T-helper 1 cell treated with Interleukin-12 subunit alpha and Interleukin-12 subunit beta and Interleukin-4 antibody, amounts not matched to agents 30 μg/mL and 1 μg/mL, for 36 hours (primary cell): ENCODE measurements at regions not wholly inside any gene's neighbourhood (a gene's known extent, or its start where the extent isn't known, plus 50 kb on each side); places are given as distances from the start of the nearest gene placed in this dataset.

Experiments used
- H3K27ac Mint-ChIP-seq: one replicate; pipeline ENCODE4 v1.8.0; 2021; ENCODE audit warnings: mild to moderate bottlenecking, mixed read lengths
- H3K27me3 Mint-ChIP-seq: one replicate; pipeline ENCODE4 v1.8.0; 2021; ENCODE audit warnings: low read depth, mixed read lengths
- H3K36me3 Mint-ChIP-seq: one replicate; pipeline ENCODE4 v1.8.0; 2021; ENCODE audit warnings: low read depth, mixed read lengths
- H3K4me1 Mint-ChIP-seq: one replicate; pipeline ENCODE4 v1.8.0; 2021; ENCODE audit warnings: low read depth, mixed read lengths
- H3K4me3 Mint-ChIP-seq: one replicate; pipeline ENCODE4 v1.8.0; 2021; ENCODE audit warnings: mild to moderate bottlenecking, moderate library complexity, mixed read lengths
- H3K9me3 Mint-ChIP-seq: one replicate; pipeline ENCODE4 v1.8.0; 2021; ENCODE audit warnings: mixed read lengths

DNA sequence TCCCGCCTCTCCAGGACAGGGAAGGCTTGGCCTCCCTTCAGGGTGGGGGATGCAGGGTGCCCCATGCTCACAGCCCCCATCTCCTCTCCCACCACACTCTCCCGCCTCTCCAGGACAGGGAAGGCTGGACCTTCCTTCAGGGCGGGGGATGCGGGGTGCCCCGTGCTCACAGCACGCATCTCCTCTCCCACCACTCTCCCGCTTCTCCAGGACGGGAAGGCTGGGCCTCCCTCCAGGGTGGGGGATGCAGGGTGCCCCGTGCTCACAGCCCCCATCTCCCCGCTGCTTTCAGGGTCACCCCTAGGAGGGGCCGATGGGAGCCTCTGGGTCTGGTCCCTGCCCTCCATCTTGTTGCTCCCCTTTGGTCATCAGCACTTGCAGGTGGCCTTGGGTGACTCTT lies 348.0 kb downstream of the CTTN start:
- H3K27ac Mint-ChIP-seq, result no peak overlapping the region
- peaks cover 32% of the 10 kb centered on the region for H3K9me3 Mint-ChIP-seq
- H3K4me1 Mint-ChIP-seq, result no peaks in the 10 kb centered on the region
- H3K36me3 Mint-ChIP-seq, result no peaks in the 10 kb centered on the region
- no peaks in the 10 kb centered on the region for H3K27me3 Mint-ChIP-seq
- H3K4me3 Mint-ChIP-seq, result no peak overlapping the region

DNA sequence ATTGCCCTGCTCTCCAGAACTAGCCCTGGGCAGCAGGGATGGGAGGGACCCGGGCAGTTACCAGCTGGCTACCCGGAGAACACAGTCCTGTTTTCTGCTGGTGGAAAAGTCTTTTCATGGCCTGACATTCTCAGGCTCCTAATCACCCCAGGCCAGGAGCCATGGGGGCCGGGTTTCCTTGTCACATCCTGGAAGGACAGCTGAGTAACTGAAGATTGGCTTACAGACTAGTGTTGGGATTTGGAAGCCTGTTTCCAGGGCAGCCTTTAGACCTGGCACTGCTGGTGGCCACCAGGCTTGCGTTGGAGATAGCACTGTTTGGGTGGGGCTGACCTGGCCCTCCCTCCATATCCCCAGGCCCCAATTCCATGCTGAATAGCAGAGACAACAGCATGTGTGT lies 349.0 kb downstream of the CTTN start:
- Mint-ChIP-seq H3K4me3 (no peak overlapping the region), H3K27ac (no peak overlapping the region), H3K27me3 (no peaks in the 10 kb centered on the region)

DNA sequence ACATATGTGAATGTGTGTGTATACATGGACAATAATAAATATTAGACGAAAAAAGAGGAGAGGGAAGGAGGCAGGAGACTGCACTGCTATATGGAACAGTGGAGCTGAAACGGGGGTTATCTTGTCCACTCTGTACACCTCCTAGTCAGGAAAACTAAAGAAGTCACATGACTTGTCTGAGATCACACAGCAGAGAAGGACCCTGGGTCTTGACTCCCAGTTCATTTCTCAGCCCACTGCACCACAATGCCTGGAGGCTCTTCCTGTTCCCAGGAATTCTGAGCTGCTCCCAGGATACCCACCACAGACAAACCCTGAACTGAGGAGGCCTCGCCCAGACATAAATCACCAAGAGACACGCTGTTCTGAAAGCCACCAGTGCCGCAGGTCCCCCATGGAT lies 349.6 kb downstream of the CTTN start:
- H3K27ac Mint-ChIP-seq, result no peak overlapping the region
- peaks cover 36% of the 10 kb centered on the region for H3K9me3 Mint-ChIP-seq
- no peaks in the 10 kb centered on the region for H3K36me3 Mint-ChIP-seq
- no peak overlapping the region for H3K4me3 Mint-ChIP-seq
- H3K27me3 Mint-ChIP-seq, result no peaks in the 10 kb centered on the region
- no peaks in the 10 kb centered on the region for H3K4me1 Mint-ChIP-seq

More for the DNA sequence above, 349.0 kb downstream of the CTTN start:
- no peaks in the 10 kb centered on the region for H3K36me3 Mint-ChIP-seq
- peaks cover 36% of the 10 kb centered on the region for H3K9me3 Mint-ChIP-seq
- H3K4me1 Mint-ChIP-seq, result no peaks in the 10 kb centered on the region

DNA sequence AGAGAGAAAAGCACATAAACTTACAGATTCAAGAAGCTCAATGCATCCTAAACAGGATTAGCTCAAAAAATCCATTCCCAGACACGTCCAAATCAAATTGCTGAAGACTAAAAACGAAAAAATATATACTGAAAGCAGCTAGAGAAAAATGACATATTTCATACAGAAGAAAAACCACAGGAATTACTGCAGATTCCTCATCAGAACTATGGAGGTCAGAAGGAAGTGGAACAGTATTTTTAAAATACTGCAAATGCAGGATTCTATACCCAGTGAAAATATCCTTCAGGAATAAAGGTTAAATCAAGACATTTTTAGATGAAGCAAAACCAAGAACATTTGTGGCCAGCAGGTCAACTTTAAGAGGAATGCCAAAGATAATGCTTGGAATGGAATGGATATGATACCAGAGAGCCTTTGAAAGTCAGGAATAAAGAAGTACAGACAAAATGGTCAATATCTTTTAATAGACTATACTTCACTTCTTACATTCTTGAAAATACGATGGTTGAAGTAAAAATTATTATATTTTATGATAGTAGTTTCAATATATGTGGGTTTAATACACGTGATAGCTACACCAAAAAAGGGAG lies 352.9 kb downstream of the CTTN start:
- Mint-ChIP-seq H3K9me3 (peaks cover 36% of the 10 kb centered on the region), H3K27ac (no peak overlapping the region), H3K4me3 (no peak overlapping the region), H3K36me3 (no peaks in the 10 kb centered on the region), H3K27me3 (no peaks in the 10 kb centered on the region), H3K4me1 (no peaks in the 10 kb centered on the region)

DNA sequence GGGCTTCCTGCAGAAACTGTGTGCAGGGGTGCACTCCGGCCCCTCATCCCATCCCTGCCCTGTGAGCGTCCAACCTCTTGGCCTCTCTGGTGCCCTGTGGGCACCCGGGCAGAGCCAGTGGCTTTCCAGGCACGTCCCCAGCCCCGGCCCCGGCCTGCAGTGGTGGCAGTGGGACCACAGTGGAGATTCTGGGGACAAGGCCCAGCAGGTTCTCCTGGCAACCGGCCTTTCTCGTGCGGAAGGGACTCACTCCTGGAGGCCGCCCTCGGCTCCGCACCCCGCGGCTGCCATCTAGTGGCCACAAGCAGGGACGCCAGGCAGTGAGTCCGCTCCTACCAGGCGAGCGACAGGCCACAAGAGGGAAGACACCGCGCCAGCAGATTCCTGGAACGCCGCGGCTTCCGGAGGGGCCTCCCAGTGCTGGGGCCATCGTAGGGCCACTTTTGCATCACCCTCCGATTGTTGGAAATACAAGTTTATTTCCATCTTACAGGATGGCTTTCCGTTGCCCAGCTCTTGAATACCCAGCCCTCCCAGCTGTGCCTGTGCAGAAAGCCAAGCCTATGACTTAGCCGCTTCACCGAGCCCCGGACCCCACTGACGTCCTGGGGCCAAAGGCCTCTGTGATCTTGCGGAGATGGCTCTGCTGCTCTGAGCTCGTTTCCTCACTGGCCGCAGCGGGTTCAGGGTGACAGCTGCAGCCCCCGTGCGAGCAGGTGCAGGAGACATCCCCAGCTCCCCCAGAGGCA lies 357.3 kb downstream of the CTTN start:
- Mint-ChIP-seq H3K27me3 (no peaks in the 10 kb centered on the region), H3K4me3 (no peak overlapping the region), H3K9me3 (peaks cover 11% of the 10 kb centered on the region), H3K4me1 (no peaks in the 10 kb centered on the region), H3K27ac (no peak overlapping the region), H3K36me3 (no peaks in the 10 kb centered on the region)

DNA sequence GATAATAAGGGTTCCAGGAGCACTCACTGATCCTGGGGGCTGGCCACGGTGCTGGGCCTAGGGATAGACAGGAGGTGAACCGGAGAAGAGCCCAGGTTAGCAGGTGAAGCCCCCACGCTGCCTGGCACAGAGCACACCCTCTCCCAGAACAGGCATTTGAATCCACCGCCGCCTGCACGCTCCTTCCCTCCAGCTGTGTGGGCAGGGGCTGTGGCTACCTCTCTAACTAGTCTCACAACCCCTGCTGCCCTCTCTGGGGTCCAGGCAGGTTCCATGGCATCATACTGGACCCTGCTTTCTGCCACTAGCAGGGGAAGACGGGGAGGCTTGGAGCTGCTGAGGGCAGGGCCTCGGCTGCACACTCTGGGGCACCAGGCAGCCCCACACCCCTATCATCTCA lies 358.0 kb downstream of the CTTN start:
- H3K4me3 Mint-ChIP-seq, result no peak overlapping the region
- no peak overlapping the region for H3K27ac Mint-ChIP-seq
- no peaks in the 10 kb centered on the region for H3K27me3 Mint-ChIP-seq
- no peaks in the 10 kb centered on the region for H3K36me3 Mint-ChIP-seq
- no peaks in the 10 kb centered on the region for H3K4me1 Mint-ChIP-seq
- peaks cover 4% of the 10 kb centered on the region for H3K9me3 Mint-ChIP-seq

DNA sequence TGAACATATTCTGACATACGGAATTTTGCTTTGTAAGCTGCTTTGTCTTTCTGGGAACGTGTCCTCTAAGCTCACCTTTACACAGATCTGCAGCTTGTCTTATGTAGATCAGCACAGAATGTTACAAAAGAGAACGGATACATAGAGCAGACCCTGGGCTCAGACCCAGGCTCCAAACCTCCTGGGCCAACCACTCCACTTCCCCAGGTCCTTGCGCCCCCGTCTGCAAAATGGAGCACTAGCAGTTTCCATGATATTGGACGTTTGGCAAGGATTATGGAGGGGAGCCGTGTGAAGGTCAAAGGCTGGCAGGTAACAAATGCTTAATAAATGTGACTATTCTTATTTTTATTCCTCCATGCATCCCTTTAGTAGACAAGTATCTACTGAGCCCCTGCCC lies 358.4 kb downstream of the CTTN start:
- Mint-ChIP-seq H3K27ac (no peak overlapping the region), H3K4me1 (no peaks in the 10 kb centered on the region), H3K4me3 (no peak overlapping the region), H3K36me3 (no peaks in the 10 kb centered on the region), H3K27me3 (no peaks in the 10 kb centered on the region), H3K9me3 (peaks cover 4% of the 10 kb centered on the region)

DNA sequence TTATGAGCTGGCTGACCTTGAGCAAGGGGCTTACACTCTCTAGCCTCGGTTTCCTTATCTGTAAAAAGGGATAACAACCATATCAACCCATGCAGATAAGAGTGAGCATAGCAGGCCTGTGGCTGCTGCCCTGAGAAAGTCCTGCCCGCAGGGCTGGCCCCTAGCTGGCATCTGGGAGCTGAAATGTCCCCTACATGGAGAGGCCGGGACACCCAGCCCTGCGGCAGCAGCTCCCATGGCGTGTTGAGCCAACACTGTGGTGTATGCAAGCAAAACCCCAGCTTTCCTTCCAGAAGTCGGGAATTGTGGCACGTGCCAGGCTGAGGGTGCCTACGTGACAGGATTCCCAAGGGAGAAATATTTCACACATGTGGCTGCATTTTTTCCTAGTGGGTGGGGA lies 358.9 kb downstream of the CTTN start:
- H3K36me3 Mint-ChIP-seq, result no peaks in the 10 kb centered on the region
- no peaks in the 10 kb centered on the region for H3K4me1 Mint-ChIP-seq
- no peak overlapping the region for H3K4me3 Mint-ChIP-seq
- H3K9me3 Mint-ChIP-seq, result no peaks in the 10 kb centered on the region
- H3K27ac Mint-ChIP-seq, result no peak overlapping the region
- H3K27me3 Mint-ChIP-seq, result no peaks in the 10 kb centered on the region

DNA sequence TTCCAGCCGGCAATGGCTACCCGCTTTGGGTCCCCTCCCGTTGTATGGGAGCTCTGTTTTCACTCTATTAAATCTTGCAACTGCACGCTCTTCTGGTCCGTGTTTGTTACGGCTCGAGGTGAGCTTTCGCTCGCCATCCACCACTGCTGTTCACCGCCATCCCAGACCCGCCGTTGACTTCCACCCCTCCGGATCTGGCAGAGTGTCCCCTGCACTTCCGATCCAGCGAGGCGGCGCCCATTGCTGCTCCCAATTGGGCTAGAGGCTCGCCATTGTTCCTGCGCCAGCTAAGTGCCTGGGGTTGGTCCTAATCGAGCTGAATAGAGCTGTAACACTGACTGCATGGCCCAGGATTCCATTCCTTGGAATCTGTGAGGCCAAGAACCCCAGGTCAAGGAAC lies 359.9 kb downstream of the CTTN start:
- no peak overlapping the region for H3K27ac Mint-ChIP-seq
- H3K9me3 Mint-ChIP-seq, result no peaks in the 10 kb centered on the region
- H3K36me3 Mint-ChIP-seq, result no peaks in the 10 kb centered on the region
- H3K4me3 Mint-ChIP-seq, result no peak overlapping the region
- no peaks in the 10 kb centered on the region for H3K27me3 Mint-ChIP-seq
- H3K4me1 Mint-ChIP-seq, result no peaks in the 10 kb centered on the region

DNA sequence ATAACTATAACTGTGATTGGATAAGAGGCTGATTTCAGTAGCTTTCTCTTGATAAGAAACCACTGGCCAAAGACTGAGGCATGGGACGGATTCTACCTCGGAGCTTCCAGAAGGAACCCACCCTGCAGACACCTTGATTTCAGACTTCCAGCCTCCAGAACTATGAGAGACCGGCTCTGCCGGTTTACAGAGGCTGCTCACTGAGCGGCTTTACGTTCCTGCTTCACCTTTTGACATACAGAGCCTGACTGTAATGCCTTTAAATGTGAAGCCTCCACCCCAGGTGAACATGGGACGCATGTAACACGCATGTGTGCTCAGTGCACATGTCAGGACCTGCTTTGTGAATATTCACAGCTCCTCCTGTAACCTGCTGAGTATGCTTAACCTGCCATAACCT lies 361.5 kb downstream of the CTTN start:
- no peaks in the 10 kb centered on the region for H3K36me3 Mint-ChIP-seq
- H3K4me3 Mint-ChIP-seq, result no peak overlapping the region
- H3K27ac Mint-ChIP-seq, result no peak overlapping the region
- H3K27me3 Mint-ChIP-seq, result no peaks in the 10 kb centered on the region
- H3K4me1 Mint-ChIP-seq, result no peaks in the 10 kb centered on the region
- H3K9me3 Mint-ChIP-seq, result no peaks in the 10 kb centered on the region

DNA sequence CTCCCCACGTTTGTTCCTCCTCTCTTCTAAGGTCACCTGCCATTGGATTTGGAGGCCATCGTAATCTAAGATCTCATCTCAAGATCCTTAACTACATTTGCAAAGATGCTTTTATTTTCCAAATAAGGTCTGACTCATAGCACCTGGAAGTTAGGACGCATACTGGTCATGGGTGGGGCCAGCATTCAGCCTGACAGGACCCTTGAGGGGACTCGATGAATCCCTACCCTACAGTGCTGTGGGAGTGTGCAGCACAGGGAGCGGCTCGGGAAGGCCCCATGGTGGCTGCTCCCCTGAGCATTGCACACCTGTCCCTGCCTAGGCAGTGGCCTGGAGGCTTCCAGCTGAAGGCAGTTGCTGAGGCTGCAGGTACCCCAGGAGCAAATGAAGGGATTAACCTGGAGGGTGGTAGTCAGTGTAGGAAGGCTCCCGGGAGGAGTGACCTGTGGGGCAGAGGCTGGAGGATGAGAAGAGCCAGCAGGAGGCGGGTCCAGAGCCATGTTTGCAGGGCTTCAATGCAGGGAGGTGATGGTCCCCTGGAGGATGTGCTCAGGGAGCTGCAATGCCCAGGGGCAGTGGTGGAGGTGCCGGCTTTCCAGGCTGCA lies 362.2 kb downstream of the CTTN start:
- H3K4me1 Mint-ChIP-seq, result no peaks in the 10 kb centered on the region
- H3K4me3 Mint-ChIP-seq, result no peak overlapping the region
- H3K27ac Mint-ChIP-seq, result no peak overlapping the region
- no peaks in the 10 kb centered on the region for H3K9me3 Mint-ChIP-seq
- H3K27me3 Mint-ChIP-seq, result no peaks in the 10 kb centered on the region
- H3K36me3 Mint-ChIP-seq, result no peaks in the 10 kb centered on the region

DNA sequence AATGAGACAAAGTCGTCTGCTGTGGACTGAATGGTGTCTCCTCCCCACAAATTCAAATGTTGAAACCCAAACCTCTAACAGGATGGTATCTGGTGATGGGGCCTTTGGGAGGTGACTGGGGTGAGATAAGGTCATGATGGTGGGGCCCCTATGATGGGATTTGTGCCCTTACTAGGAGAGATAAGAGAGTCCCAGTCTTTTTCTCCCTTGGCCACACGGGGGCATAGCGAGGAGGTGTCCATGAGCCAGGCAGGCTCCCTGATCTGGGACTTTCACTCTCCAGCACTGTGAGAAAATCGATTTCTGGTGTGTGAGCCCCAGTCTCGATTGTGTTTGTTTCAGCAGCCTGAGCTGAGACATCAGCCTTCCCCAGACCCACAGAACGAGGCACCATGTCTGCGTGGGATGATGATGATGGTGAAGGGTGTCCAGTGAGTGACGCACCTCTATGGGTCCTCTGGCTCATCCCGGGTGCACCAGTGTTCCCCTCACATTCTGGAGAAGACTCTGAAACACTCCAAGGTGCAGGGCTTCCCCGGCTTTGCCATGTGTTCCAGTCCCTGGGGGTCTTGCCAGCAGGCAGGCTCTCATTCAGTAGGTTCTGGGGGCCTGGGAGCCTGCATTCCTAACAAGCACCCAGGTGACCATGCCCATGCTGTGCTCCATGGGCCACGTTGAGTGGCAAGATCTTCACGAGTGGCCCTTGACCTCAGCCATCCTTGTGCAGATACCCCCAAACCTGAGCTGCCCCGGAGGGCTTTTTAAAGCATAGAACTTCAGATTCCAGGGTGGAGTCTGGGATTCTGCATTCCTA lies 363.0 kb downstream of the CTTN start:
- H3K27ac Mint-ChIP-seq, result no peak overlapping the region
- H3K36me3 Mint-ChIP-seq, result no peaks in the 10 kb centered on the region

DNA sequence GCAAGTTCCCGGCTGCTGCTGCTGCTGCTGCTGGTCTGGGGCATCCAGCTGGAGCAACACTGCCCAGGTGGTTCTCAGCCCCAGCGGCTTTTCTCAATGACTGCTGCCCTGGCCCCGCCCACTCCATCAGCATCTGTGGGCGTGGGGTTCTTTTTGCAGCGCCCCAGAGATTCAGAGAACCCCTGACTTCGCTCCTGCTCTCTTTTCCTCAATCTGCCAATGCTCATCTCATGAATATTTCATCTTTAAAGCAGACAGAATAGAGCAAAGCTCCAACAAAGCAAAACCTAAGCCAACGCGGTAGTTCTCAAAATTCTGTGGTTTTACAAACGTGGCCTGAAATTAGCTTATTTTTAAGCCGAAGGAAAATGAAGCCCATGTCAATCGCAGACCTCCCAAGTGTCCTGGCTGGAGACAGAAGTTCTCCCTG lies 363.6 kb downstream of the CTTN start:
- no peaks in the 10 kb centered on the region for H3K4me1 Mint-ChIP-seq
- peaks cover 3% of the 10 kb centered on the region for H3K9me3 Mint-ChIP-seq
- H3K4me3 Mint-ChIP-seq, result no peak overlapping the region
- no peaks in the 10 kb centered on the region for H3K27me3 Mint-ChIP-seq
- H3K36me3 Mint-ChIP-seq, result no peaks in the 10 kb centered on the region
- H3K27ac Mint-ChIP-seq, result no peak overlapping the region

More for the DNA sequence above, 363.0 kb downstream of the CTTN start:
- no peak overlapping the region for H3K4me3 Mint-ChIP-seq
- no peaks in the 10 kb centered on the region for H3K27me3 Mint-ChIP-seq
- no peaks in the 10 kb centered on the region for H3K4me1 Mint-ChIP-seq
- H3K9me3 Mint-ChIP-seq, result no peaks in the 10 kb centered on the region

DNA sequence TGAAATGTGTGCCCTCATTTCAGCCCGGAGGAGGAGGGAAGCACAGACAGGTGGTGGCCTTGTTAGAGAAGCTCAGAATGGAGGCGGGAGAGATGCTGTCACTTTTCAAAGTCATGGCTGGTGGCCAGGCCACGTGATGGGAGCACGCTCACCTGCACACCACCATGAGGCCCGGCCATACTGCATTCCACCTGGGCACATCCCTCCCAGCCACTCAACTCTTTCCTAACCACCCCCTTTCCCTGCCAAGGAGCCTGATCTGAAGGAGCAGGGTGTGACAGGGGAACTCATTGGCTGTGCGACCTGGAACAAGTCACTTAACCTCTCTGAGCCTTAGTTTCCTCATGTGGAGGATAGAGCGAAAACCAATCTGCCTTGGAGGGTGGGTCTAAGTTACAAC lies 364.5 kb downstream of the CTTN start:
- Mint-ChIP-seq H3K9me3 (peaks cover 3% of the 10 kb centered on the region), H3K4me3 (no peak overlapping the region), H3K4me1 (no peaks in the 10 kb centered on the region), H3K36me3 (no peaks in the 10 kb centered on the region), H3K27me3 (no peaks in the 10 kb centered on the region), H3K27ac (no peak overlapping the region)

DNA sequence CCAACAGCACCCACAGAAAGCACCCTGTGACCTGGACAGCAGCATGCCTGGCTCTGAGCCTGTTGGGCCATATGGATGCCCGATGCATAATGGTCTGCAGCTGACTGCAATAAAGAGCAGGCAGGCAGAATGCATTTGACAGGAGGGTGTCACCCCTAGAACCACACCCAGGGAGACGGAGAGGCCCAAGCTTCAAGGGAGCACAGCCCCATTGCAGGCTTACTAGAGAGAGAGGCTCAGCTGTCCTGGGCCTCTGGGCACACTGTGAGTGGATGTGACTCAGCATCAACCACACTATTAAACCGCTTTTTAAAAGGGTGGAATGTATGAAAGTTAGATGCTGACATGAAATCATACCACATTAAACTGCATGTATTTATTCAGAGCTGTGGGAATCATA lies 365.3 kb downstream of the CTTN start:
- no peaks in the 10 kb centered on the region for H3K27me3 Mint-ChIP-seq
- no peaks in the 10 kb centered on the region for H3K4me1 Mint-ChIP-seq
- no peak overlapping the region for H3K4me3 Mint-ChIP-seq
- H3K27ac Mint-ChIP-seq, result no peak overlapping the region
- H3K9me3 Mint-ChIP-seq, result peaks cover 3% of the 10 kb centered on the region
- H3K36me3 Mint-ChIP-seq, result no peaks in the 10 kb centered on the region
